Lower leg skin (tissue), 3 donors: ENCODE measurements at regions not wholly inside any gene's neighbourhood (a gene's known extent, or its start where the extent isn't known, plus 50 kb on each side); places are given as distances from the start of the nearest gene placed in this dataset.

Source experiments
- CTCF ChIP-seq, 3 donors: fragments of 450-650 bp; IDR thresholded peaks; one replicate each; pipeline ENCODE4 v1.5.1; 2016; ENCODE audit warnings: antibody characterized with exemption in 3 of 3, mild to moderate bottlenecking in 3 of 3, moderate library complexity in 2 of 3
- POLR2A ChIP-seq, 2 donors: fragments of 450-650 bp; IDR thresholded peaks; one replicate each; pipeline ENCODE4 v1.6.1; 2016 to 2017; ENCODE audit warnings: antibody characterized with exemption in 2 of 2, mild to moderate bottlenecking in 1 of 2, moderate library complexity in 1 of 2

- no peak for TF ChIP-seq CTCF (IDR thresholded peaks at IDR 0.05)
- no peak for TF ChIP-seq POLR2A (IDR thresholded peaks at IDR 0.05)
Measured at GRCh38 chr7:116438267-116438666, 61.3 kb upstream of the CAV2 start.
